ENCODE measurements at regions not wholly inside any gene's neighbourhood (a gene's known extent, or its start where the extent isn't known, plus 50 kb on each side); places are given as distances from the start of the nearest gene placed in this dataset.

DNA sequence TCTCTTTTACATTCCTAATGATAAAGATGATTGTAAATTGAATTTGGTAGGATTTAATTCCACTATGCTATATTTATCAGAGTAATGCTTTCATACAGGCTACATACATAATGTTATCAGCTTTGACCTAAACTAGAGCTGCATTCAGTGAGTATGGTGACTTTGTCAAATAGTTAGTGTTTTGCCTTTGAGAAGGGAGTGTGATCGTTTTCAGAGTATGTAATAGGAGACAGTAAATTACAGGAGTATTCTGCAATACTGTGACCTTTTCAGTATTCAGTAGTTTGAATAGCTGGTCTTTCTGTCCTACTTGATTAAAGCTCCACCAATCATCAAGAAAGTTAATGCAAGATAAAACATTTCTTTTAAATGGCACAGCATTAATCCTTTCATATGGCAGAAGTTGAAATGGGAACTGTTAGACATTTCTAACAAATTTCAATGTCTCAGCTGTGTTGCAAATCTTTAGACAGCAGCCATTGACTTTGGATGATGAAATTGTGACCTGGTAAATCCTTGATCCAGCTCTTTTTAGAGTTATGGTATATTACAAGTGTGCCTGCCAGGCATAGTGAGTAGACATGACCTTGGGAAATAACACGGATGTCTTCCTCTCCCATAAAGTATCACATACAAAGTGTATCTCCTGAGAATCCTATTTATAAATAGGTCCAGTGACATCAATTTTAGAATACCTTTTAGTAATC, 455.3 kb downstream of the KCTD8 start:
- no peak for DNase-seq (ENCODE audit: extremely low read depth in 1 of 11, low read depth in 9 of 11, low spot score in 4 of 11)

DNA sequence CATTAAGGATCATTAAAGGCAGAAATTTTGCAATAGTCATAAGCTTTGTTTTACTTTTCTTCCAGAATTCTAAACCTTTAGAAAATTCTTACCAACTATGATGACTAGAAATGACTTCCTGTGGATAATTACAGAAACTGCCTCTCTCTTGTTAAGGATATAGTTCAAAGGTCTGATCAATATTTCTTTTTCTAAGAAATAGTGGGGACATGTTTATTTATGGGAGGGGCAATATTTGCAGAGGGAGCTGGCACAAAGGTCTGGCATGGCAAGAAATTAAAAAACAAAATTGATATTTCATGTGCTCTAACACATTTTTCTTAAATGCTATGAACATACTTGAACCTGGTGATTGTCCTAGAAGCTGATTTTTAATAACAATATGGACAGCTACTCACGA, 448.9 kb downstream of the KCTD8 start:
- DNase-seq (ENCODE audit: extremely low read depth in 1 of 11, low read depth in 9 of 11, low spot score in 4 of 11), result no peak

DNA sequence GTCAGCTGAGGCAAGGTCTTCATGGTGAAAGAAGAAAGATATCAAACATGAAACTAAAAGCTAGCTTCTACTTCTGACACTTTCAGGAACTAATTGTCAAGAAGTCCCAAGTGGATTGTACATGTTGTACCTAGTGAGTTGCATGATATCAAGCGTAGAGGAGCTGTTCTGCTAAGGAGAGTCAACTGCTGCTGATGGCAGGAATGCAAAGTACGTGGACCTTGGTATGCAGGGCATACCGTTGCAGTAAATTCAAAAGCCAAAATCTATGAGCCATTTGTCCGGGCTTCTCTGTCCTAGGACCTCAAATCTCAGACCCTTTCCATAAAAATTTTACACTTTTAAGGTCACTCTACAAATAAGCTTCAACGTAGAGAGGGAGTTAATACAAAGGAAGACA, 446.2 kb downstream of the KCTD8 start:
- no peak for DNase-seq (ENCODE audit: extremely low read depth in 1 of 11, low read depth in 9 of 11, low spot score in 4 of 11)

DNA sequence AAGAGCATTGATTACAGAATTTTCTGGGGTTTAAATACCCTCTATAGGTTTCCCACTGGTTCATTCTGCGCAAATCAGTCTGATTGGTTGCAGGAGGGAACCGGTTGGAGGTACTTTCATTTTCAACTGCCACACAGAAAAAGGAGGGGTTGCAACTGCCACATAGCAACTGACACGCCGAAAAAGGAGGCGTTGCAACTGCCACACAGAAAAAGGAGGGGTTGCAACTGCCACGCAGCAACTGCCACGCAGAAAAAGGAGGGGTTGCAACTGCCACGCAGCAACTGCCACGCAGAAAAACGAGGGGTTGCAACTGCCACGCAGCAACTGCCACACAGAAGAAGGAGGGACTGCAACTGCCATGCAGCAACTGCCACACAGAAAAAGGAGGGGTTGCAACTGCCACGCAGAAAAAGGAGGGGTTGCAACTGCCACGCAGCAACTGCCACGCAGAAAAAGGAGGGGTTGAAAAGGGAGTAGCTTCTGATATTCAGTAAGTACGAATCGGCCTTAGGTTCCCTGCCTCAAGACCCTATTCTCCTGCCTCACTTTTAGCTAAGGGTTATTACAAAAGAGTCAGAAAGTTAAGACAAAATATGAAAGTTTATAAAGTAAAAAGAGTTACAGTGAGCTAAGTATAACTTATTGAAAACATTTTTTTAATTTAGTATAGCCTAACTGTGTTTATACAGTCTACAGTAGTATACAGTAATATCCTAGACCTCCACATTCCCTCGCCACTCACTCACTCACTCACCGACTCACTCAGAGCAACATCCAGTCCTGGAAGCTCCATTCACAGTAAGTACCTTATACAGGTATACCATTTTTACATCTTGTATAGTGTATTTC, 431.8 kb downstream of the KCTD8 start:
- no peak for DNase-seq (ENCODE audit: extremely low read depth in 1 of 11, low read depth in 9 of 11, low spot score in 4 of 11)

- no peak for DNase-seq (ENCODE audit: extremely low read depth in 1 of 11, low read depth in 9 of 11, low spot score in 4 of 11)
These were observed 431.2 kb downstream of the KCTD8 start for GRCh38 chr4:44017422-44017739.

DNA sequence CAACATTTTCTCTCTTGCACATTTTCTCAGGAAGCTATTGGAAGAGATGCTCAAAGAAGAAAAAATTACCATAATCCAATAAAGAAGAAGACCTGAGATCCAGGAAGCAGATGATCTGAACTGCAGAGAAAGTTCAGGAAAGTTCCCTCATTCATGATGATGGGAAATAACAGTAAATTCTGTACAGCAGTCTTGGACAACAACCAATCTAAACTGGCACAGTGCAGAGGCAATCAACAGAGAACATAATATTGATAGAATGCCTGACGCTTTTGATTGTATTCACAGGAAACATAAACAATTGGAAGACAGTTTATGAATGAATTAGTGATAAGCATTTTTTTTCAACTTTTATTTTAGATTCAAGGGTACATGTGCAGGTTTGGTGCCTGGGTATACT, 428.9 kb downstream of the KCTD8 start:
- no peak for DNase-seq (ENCODE audit: extremely low read depth in 1 of 11, low read depth in 9 of 11, low spot score in 4 of 11)

- no peak for DNase-seq (ENCODE audit: extremely low read depth in 1 of 11, low read depth in 9 of 11, low spot score in 4 of 11)
These were observed 423.1 kb downstream of the KCTD8 start for GRCh38 chr4:44025376-44026020.

- no peak for DNase-seq (ENCODE audit: extremely low read depth in 1 of 11, low read depth in 9 of 11, low spot score in 4 of 11)
These were observed 409.8 kb downstream of the KCTD8 start for GRCh38 chr4:44038811-44039210.

GRCh38 chr4:44046491-44046890, 402.1 kb downstream of the KCTD8 start:
- DNase-seq (ENCODE audit: extremely low read depth in 1 of 11, low read depth in 9 of 11, low spot score in 4 of 11), result no peak

GRCh38 chr4:44056721-44057151, 391.9 kb downstream of the KCTD8 start:
- no peak for DNase-seq (ENCODE audit: extremely low read depth in 1 of 11, low read depth in 9 of 11, low spot score in 4 of 11)

- DNase-seq (ENCODE audit: extremely low read depth in 1 of 11, low read depth in 9 of 11, low spot score in 4 of 11), result no peak
These were observed 377.8 kb downstream of the KCTD8 start for GRCh38 chr4:44070843-44071242.

GRCh38 chr4:44071959-44072955, 376.4 kb downstream of the KCTD8 start:
- DNase-seq (ENCODE audit: extremely low read depth in 1 of 11, low read depth in 9 of 11, low spot score in 4 of 11), result no peak

DNA sequence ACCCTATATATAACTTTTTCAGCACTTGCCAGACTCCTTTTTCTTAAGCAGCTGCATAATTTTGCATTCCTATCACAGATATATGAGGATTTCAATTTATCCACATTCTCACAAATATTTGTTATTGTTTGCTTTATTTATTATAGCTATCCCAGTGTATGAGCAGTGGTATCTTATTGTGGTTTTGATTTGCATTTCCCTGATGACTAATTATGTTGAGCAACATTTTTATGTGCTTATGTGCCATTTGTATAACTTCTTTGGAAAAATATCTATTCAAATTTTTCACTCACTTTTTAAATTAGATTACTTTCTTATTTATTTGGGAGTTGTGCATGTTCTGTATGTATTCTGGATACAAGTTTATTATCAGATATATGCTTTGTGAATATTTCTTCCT, 361.9 kb downstream of the KCTD8 start:
- no peak for DNase-seq (ENCODE audit: extremely low read depth in 1 of 11, low read depth in 9 of 11, low spot score in 4 of 11)

- no peak for DNase-seq (ENCODE audit: extremely low read depth in 1 of 11, low read depth in 9 of 11, low spot score in 4 of 11)
These were observed 355.2 kb downstream of the KCTD8 start for GRCh38 chr4:44093390-44093789.

GRCh38 chr4:44098973-44099372, 349.6 kb downstream of the KCTD8 start:
- DNase-seq (ENCODE audit: extremely low read depth in 1 of 11, low read depth in 9 of 11, low spot score in 4 of 11), result no peak

DNA sequence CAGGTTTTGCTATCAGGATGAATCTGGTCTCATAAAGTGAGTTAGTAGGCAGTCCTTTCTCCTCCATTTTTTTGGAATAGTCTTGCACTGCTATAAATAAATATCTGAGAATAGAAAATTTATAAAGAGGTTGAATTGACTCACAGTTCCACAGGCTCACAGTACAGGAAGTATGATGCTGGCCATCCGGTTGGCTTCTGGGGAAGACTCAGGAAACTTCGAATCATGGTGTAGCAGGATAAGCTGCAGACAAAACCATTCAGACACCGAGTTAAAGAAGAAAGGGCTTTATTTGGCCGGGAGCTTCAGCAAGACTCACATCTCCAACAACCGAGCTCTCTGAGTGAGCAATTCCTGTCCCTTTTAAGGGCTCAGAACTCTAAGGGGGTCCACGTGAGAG, 348.2 kb downstream of the KCTD8 start:
- DNase-seq (ENCODE audit: extremely low read depth in 1 of 11, low read depth in 9 of 11, low spot score in 4 of 11), result no peak

- no peak for DNase-seq (ENCODE audit: extremely low read depth in 1 of 11, low read depth in 9 of 11, low spot score in 4 of 11)
These were observed 329.5 kb downstream of the KCTD8 start for GRCh38 chr4:44118971-44119680.

- no peak for DNase-seq (ENCODE audit: extremely low read depth in 1 of 11, low read depth in 9 of 11, low spot score in 4 of 11)
These were observed 328.0 kb downstream of the KCTD8 start for GRCh38 chr4:44120646-44121045.

DNA sequence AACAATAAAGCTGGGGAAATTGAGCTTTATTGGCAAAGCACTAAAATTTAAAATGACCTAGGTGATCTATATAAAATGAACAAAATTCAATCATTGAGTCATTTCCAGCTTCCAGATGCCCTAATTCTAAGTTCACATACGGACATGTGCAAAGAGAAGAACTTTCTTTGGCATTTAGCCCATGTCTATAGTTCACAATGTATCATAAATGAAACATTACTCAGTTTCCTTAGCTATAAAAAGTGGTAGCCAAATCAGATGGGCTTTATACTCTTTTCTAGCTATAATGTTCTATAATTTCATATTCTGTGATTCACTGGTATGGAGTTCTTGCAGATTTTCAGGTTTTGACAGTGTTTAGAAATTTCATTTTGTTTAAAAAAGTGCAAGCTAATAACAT, 327.4 kb downstream of the KCTD8 start:
- no peak for DNase-seq (ENCODE audit: extremely low read depth in 1 of 11, low read depth in 9 of 11, low spot score in 4 of 11)
